ENCODE measurements at regions not wholly inside any gene's neighbourhood (a gene's known extent, or its start where the extent isn't known, plus 50 kb on each side); places are given as distances from the start of the nearest gene placed in this dataset.

DNA sequence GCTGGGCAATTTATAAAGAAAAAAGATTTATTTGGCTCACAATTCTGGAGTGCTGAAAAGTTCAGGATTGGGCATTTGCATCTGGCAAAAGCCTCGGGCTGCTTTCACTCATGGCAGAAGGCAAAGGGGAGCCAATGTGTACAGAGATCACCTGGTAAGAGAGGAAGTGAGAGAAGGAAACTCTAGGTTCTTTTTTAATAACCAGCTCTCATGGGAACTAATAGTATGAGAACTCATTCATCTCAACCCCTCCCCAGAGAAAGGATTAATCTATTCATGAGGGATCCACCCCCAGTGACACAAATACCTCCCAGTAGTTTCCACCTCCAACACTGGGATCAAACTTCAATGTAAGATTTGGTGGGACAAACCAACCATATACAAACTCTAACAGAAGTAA, 129.0 kb downstream of the EVA1A start:
- intact Hi-C loops (cut with micrococcal nuclease; ENCODE audit: unreplicated experiment) (loop anchor here (1.0 to 10.0 kb wide), 4 partner anchors 14 to 474 kb away; partner anchors contain the start of gene POLE4), in situ Hi-C loops (cut with MboI) (no loop called here)
- RAD21 ChIA-PET (ENCODE audit: unreplicated experiment), result interaction anchor here (1.2 to 8.6 kb wide), 22 partner anchors 11 to 516 kb away, joined by 3 to 147 read pairs (median 8); partner anchors contain the start of gene TACR1
- Histone ChIP-seq H3K79me2 (ENCODE audit: control insufficient read depth, insufficient read depth, low read length) (peaks cover 2% of the 10 kb centered on the region; the same call in 1 of the 2 replicates), H3K9ac (ENCODE audit: control insufficient read depth, insufficient read depth, low read length) (peak overlapping the region; percentile 73; the same call in 1 of the 2 replicates), H4K20me1 (ENCODE audit: control insufficient read depth, insufficient read depth) (no peaks in the 10 kb centered on the region), H3K4me1 (ENCODE audit: control insufficient read depth, insufficient read depth, low read length) (peaks cover 46% of the 10 kb centered on the region), H3K27me3 (replicated peaks in 1 of 2; ENCODE audit: control insufficient read depth in 2 of 2, insufficient read depth in 2 of 2, low read length in 1 of 2) (no peaks in the 10 kb centered on the region), H2AFZ (ENCODE audit: control insufficient read depth, low read depth, low read length) (no peak overlapping the region), H3K9me3 (replicated peaks; ENCODE audit: control insufficient read depth, insufficient read depth, low read length) (no peaks in the 10 kb centered on the region), H3K4me3 (peak overlapping the region; percentile 32), H3K4me2 (ENCODE audit: control insufficient read depth, insufficient read depth) (peak overlapping the region; percentile 81), H3K36me3 (ENCODE audit: control insufficient read depth in 2 of 2, insufficient read depth in 2 of 2, low read length in 1 of 2) (no peaks in the 10 kb centered on the region), H3K27ac (ENCODE audit: control insufficient read depth, insufficient read depth) (peak overlapping the region; percentile 95)
- POLR2A ChIA-PET, result interaction anchor here (1.0 to 8.3 kb wide), 9 partner anchors 9 to 376 kb away, joined by 3 to 157 read pairs (median 4); no protein-coding TSS in a partner anchor
- no TSS peak for BruUV-seq (replicated peaks)
- FAIRE-seq (peak; percentile 78), DNase-seq (ENCODE audit: low read depth, low spot score) (peak; percentile 88), ATAC-seq (peak; percentile 80)
- SMC1A ChIA-PET (ENCODE audit: uncharacterized antibody, unreplicated experiment), result interaction anchor here (0.7 to 9.8 kb wide), 21 partner anchors 12 to 376 kb away, joined by 3 to 244 read pairs (median 5); partner anchors contain the start of gene TACR1
- CTCF ChIA-PET, result interaction anchor here (1.0 to 8.3 kb wide), 9 partner anchors 18 to 377 kb away, joined by 3 to 235 read pairs (median 6); partner anchors contain the start of gene TACR1
- 0% methylated on average over 1 of the region's 1 CpG for WGBS (ENCODE audit: insufficient coverage, insufficient replicate concordance, low lambda C conversion rate, missing lambda C conversion rate)
- TF ChIP-seq, protein P1, sequence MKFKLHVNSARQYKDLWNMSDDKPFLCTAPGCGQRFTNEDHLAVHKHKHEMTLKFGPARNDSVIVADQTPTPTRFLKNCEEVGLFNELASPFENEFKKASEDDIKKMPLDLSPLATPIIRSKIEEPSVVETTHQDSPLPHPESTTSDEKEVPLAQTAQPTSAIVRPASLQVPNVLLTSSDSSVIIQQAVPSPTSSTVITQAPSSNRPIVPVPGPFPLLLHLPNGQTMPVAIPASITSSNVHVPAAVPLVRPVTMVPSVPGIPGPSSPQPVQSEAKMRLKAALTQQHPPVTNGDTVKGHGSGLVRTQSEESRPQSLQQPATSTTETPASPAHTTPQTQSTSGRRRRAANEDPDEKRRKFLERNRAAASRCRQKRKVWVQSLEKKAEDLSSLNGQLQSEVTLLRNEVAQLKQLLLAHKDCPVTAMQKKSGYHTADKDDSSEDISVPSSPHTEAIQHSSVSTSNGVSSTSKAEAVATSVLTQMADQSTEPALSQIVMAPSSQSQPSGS (IDR thresholded peaks at IDR 0.05; ENCODE audit: low read length), result peak; percentile 89
- TF ChIP-seq SIX5 (IDR thresholded peaks at IDR 0.05; ENCODE audit: low read depth, low read length, severe bottlenecking) (peak; percentile 26), BCL11A (IDR thresholded peaks at IDR 0.05; ENCODE audit: low read depth, low read length) (0 out of 2 replicates have a peak, but pooled peaks have one; percentile 27), SPI1 (IDR thresholded peaks at IDR 0.05; ENCODE audit: borderline replicate concordance, insufficient read depth, low read depth, low read length) (peak; percentile 97), CREB1 (IDR thresholded peaks at IDR 0.05; ENCODE audit: low read depth) (peak; percentile 14; the same call in 1 of the 2 replicates), ZBED1 (IDR thresholded peaks at IDR 0.05; ENCODE audit: borderline replicate concordance) (peak; percentile 53), EGR1 (IDR thresholded peaks at IDR 0.05; ENCODE audit: borderline replicate concordance in 1 of 2, low read depth in 2 of 2, low read length in 2 of 2) (no peak), MTA2 (IDR thresholded peaks at IDR 0.05; ENCODE audit: low read depth) (peak; percentile 70), ATF7 (IDR thresholded peaks at IDR 0.05; ENCODE audit: low read depth) (peak; percentile 53), GABPA (IDR thresholded peaks at IDR 0.05; ENCODE audit: low read depth) (0 out of 2 replicates have a peak, but pooled peaks have one; percentile 33), RELB (IDR thresholded peaks at IDR 0.05; ENCODE audit: low read depth) (peak; percentile 71; the same call in 1 of the 2 replicates), SP1 (IDR thresholded peaks at IDR 0.05; ENCODE audit: low read depth, low read length) (no peak), TCF12 (IDR thresholded peaks at IDR 0.05; ENCODE audit: low read depth, low read length) (peak; percentile 76), SREBF1 (IDR thresholded peaks at IDR 0.05; ENCODE audit: low read length) (no peak), BHLHE40 (IDR thresholded peaks at IDR 0.05; ENCODE audit: borderline replicate concordance in 1 of 2, low read depth in 2 of 2, low read length in 1 of 2) (peak in 1 of 2 experiments; percentile 34; a peak in 1 of 4 replicates)
- TF ChIP-seq, protein P2, sequence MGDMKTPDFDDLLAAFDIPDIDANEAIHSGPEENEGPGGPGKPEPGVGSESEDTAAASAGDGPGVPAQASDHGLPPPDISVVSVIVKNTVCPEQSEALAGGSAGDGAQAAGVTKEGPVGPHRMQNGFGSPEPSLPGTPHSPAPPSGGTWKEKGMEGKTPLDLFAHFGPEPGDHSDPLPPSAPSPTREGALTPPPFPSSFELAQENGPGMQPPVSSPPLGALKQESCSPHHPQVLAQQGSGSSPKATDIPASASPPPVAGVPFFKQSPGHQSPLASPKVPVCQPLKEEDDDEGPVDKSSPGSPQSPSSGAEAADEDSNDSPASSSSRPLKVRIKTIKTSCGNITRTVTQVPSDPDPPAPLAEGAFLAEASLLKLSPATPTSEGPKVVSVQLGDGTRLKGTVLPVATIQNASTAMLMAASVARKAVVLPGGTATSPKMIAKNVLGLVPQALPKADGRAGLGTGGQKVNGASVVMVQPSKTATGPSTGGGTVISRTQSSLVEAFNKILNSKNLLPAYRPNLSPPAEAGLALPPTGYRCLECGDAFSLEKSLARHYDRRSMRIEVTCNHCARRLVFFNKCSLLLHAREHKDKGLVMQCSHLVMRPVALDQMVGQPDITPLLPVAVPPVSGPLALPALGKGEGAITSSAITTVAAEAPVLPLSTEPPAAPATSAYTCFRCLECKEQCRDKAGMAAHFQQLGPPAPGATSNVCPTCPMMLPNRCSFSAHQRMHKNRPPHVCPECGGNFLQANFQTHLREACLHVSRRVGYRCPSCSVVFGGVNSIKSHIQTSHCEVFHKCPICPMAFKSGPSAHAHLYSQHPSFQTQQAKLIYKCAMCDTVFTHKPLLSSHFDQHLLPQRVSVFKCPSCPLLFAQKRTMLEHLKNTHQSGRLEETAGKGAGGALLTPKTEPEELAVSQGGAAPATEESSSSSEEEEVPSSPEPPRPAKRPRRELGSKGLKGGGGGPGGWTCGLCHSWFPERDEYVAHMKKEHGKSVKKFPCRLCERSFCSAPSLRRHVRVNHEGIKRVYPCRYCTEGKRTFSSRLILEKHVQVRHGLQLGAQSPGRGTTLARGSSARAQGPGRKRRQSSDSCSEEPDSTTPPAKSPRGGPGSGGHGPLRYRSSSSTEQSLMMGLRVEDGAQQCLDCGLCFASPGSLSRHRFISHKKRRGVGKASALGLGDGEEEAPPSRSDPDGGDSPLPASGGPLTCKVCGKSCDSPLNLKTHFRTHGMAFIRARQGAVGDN (IDR thresholded peaks at IDR 0.05), result peak; percentile 93; the same call in 1 of the 2 replicates

Data from GM12878 (cell line).